ENCODE measurements at regions not wholly inside any gene's neighbourhood (a gene's known extent, or its start where the extent isn't known, plus 50 kb on each side); places are given as distances from the start of the nearest gene placed in this dataset.
A peak's percentile ranks its signal among the peaks of the same experiment; 100 is the strongest.

DNA sequence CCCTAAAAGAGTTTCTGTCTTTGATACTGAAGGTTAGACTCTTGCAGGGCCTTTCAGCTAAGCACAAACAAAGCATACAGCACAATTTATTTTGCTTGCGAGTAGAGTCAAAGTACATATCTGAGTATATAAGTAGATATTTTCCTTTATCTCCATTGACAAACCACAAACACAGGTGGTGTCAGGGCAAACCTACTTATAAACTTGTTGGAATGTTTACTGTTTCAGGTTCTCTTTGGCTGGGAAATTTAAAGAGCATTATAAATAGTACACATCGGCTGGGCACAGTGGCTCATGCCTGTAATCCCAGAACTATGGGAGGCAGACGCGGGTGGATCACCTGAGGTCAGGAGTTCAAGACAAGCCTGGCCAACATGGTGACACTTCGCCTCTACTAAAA is 442.6 kb upstream of the PSMD7 start:
- Histone ChIP-seq H3K4me3 (no peak overlapping the region), H3K27me3 (no peaks in the 10 kb centered on the region), H3K9me3 (no peaks in the 10 kb centered on the region), H3K4me1 (peaks cover 0 to 6% (median 0%) of the 10 kb centered on the region in 4 donors), H3K27ac (no peak overlapping the region), H3K36me3 (no peaks in the 10 kb centered on the region)
- 73 to 81% methylated on average over 2 to 5 of the region's 5 CpGs for WGBS, 2 donors (ENCODE audit: low coverage in 1 of 2)
- no peak for DNase-seq
- TF ChIP-seq POLR2A (IDR thresholded peaks at IDR 0.05) (no peak), EP300 (IDR thresholded peaks at IDR 0.05; ENCODE audit: low read depth) (no peak), POLR2AphosphoS5 (IDR thresholded peaks at IDR 0.05) (no peak)
- TF ChIP-seq, protein P1, sequence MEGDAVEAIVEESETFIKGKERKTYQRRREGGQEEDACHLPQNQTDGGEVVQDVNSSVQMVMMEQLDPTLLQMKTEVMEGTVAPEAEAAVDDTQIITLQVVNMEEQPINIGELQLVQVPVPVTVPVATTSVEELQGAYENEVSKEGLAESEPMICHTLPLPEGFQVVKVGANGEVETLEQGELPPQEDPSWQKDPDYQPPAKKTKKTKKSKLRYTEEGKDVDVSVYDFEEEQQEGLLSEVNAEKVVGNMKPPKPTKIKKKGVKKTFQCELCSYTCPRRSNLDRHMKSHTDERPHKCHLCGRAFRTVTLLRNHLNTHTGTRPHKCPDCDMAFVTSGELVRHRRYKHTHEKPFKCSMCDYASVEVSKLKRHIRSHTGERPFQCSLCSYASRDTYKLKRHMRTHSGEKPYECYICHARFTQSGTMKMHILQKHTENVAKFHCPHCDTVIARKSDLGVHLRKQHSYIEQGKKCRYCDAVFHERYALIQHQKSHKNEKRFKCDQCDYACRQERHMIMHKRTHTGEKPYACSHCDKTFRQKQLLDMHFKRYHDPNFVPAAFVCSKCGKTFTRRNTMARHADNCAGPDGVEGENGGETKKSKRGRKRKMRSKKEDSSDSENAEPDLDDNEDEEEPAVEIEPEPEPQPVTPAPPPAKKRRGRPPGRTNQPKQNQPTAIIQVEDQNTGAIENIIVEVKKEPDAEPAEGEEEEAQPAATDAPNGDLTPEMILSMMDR (IDR thresholded peaks at IDR 0.05), result no peak
- intact Hi-C loops (cut with DNase I; ENCODE audit: low total_unique reads), result no loop called here
- in situ Hi-C loops (cut with MboI; ENCODE audit: low pct_ligation_motif_present in 1 of 4, low pct_unique_long_range_greater_than_20kb in 1 of 4, low sequenced_read_pairs in 3 of 4), result no loop called here

DNA sequence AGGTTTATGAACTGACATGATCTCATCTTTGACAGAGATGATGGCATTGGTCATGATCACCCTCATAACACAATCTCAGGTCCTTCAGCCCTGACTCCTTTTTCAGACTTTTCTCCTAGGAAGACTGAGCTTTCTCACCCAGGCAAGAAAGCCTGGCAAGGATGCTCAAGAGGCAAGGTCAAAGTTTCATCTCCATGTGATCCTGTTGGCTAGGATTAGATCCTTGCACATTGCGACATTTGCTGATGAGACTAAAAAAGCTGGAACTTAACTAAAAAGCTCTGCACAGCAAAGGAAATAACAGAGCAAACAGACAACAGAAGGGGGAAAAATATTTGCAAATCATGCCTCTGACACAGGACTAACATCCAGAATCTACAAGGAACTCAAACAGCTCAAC is 444.1 kb upstream of the PSMD7 start:
- 76 to 100% methylated on average over 1 of the region's 1 CpG for WGBS, 2 donors (ENCODE audit: low coverage in 1 of 2)
- no peak overlapping the region for H3K4me3 ChIP-seq
- no peak overlapping the region for H3K27ac ChIP-seq
- DNase-seq, result no peak
- H3K27me3 ChIP-seq, result no peaks in the 10 kb centered on the region
- TF ChIP-seq POLR2A (IDR thresholded peaks at IDR 0.05), result no peak
- H3K4me1 ChIP-seq, result peaks cover 0 to 6% (median 0%) of the 10 kb centered on the region in 4 donors
- intact Hi-C loops (cut with DNase I; ENCODE audit: low total_unique reads), result no loop called here
- in situ Hi-C loops (cut with MboI; ENCODE audit: low pct_ligation_motif_present in 1 of 4, low pct_unique_long_range_greater_than_20kb in 1 of 4, low sequenced_read_pairs in 3 of 4), result no loop called here
- H3K9me3 ChIP-seq, result no peaks in the 10 kb centered on the region
- H3K36me3 ChIP-seq, result no peaks in the 10 kb centered on the region

DNA sequence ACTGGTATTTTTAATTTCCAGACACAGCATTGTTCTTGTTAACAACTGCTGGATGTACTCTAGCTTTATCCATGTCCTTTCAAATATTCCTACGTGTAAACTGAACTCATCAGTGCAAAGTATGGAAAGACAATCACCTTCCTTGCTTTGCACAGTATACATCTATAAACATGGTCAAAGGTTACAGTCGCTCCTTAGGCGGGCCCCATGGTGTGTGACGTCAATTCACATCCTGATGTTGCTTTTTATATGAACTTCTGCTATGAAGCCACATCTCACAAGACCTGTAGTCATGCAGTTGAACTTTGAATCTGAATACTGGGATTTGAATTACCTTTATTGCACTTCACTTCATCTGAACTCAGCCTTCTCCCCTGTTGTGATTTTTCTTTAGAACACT is 447.6 kb upstream of the PSMD7 start:
- Histone ChIP-seq H3K36me3 (no peaks in the 10 kb centered on the region), H3K4me3 (no peak overlapping the region), H3K9me3 (no peaks in the 10 kb centered on the region), H3K27ac (peak overlapping the region; percentile 45 to 66 (median 52)), H3K27me3 (no peaks in the 10 kb centered on the region), H3K4me1 (peaks cover 0 to 6% (median 0%) of the 10 kb centered on the region in 4 donors)
- TF ChIP-seq, protein P1 (IDR thresholded peaks at IDR 0.05), result no peak
- peak in 2 of 3 donors; percentile 20 to 52 for TF ChIP-seq POLR2AphosphoS5 (IDR thresholded peaks at IDR 0.05)
- TF ChIP-seq POLR2A (IDR thresholded peaks at IDR 0.05), result no peak
- TF ChIP-seq EP300 (IDR thresholded peaks at IDR 0.05; ENCODE audit: low read depth), result no peak
- DNase-seq, result peak; percentile 78
- intact Hi-C loops (cut with DNase I; ENCODE audit: low total_unique reads), result no loop called here
- in situ Hi-C loops (cut with MboI; ENCODE audit: low pct_ligation_motif_present in 1 of 4, low pct_unique_long_range_greater_than_20kb in 1 of 4, low sequenced_read_pairs in 3 of 4), result no loop called here
- WGBS, 2 donors (ENCODE audit: low coverage in 1 of 2), result 41 to 60% methylated on average over 1 to 4 of the region's 4 CpGs

DNA sequence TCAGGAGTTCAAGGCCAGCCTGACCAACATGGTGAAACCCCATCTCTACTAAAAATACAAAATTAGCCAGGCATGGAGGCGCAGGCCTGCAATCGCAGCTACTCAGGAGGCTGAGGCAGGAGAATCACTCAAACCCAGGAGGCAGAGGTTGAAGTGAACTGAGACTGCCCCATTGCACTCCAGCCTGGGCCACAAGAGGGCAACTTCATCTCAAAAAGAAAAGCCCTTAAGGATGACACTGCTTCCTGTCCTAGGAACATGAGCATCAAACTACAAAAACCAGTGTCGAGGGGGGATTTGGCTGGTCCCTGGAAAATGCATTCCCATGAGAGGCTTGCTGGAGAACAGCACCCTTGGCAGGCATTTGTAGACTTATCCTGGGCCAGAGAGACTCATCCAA is 449.5 kb upstream of the PSMD7 start:
- in situ Hi-C loops (cut with MboI; ENCODE audit: low pct_ligation_motif_present in 1 of 4, low pct_unique_long_range_greater_than_20kb in 1 of 4, low sequenced_read_pairs in 3 of 4) (no loop called here), intact Hi-C loops (cut with DNase I; ENCODE audit: low total_unique reads) (no loop called here)
- Histone ChIP-seq H3K9me3 (no peaks in the 10 kb centered on the region), H3K27me3 (no peaks in the 10 kb centered on the region), H3K4me1 (peaks cover 0 to 6% (median 0%) of the 10 kb centered on the region in 4 donors), H3K36me3 (no peaks in the 10 kb centered on the region), H3K4me3 (no peak overlapping the region), H3K27ac (no peak overlapping the region)
- no peak for DNase-seq
- no peak for TF ChIP-seq EP300 (IDR thresholded peaks at IDR 0.05; ENCODE audit: low read depth)
- TF ChIP-seq POLR2AphosphoS5 (IDR thresholded peaks at IDR 0.05), result no peak
- no peak for TF ChIP-seq POLR2A (IDR thresholded peaks at IDR 0.05)
- TF ChIP-seq, protein P1 (IDR thresholded peaks at IDR 0.05), result no peak
- 85 to 100% methylated on average over 3 of the region's 3 CpGs for WGBS, 2 donors (ENCODE audit: low coverage in 1 of 2)

DNA sequence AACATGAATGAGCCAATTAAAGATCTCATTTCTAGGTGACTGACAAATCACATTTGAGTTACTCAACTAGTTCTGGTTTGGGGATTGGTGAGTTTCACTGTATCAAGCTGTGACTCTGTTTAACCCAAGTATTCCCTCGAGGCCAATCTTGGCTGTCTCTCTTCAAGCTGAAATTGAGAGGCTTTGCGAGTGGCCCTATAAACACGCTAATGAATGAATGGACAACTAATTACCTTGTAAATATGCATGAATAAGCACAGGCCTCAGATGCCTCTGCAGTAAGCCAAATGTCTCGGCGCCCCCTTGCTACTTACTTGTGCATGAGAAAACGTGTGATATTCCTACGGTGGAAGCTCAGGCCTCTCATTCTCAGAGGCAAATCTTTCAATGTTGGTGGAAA is 450.3 kb upstream of the PSMD7 start:
- in situ Hi-C loops (cut with MboI; ENCODE audit: low pct_ligation_motif_present in 1 of 4, low pct_unique_long_range_greater_than_20kb in 1 of 4, low sequenced_read_pairs in 3 of 4) (no loop called here), intact Hi-C loops (cut with DNase I; ENCODE audit: low total_unique reads) (no loop called here)
- H3K27ac ChIP-seq, result no peak overlapping the region
- no peak overlapping the region for H3K4me3 ChIP-seq
- peaks cover 0 to 6% (median 0%) of the 10 kb centered on the region in 4 donors for H3K4me1 ChIP-seq
- no peak for DNase-seq
- H3K27me3 ChIP-seq, result no peaks in the 10 kb centered on the region
- TF ChIP-seq, protein P1 (IDR thresholded peaks at IDR 0.05), result no peak
- TF ChIP-seq EP300 (IDR thresholded peaks at IDR 0.05; ENCODE audit: low read depth) (no peak), POLR2AphosphoS5 (IDR thresholded peaks at IDR 0.05) (no peak), POLR2A (IDR thresholded peaks at IDR 0.05) (no peak)
- WGBS, 2 donors (ENCODE audit: low coverage in 1 of 2), result 72% methylated on average over 3 to 7 of the region's 7 CpGs
- H3K36me3 ChIP-seq, result no peaks in the 10 kb centered on the region
- H3K9me3 ChIP-seq, result no peaks in the 10 kb centered on the region
